ENCODE measurements at regions not wholly inside any gene's neighbourhood (a gene's known extent, or its start where the extent isn't known, plus 50 kb on each side); places are given as distances from the start of the nearest gene placed in this dataset.
"Not testable (repeated sequence)": the region's sequence is repeated elsewhere in the genome, so short reads cannot be mapped to it uniquely, and the experiment has no call there.

- DNase-seq (ENCODE audit: low read depth in 2 of 2) = no peak
Measured at GRCh38 chr1:29953961-29954360, 717.6 kb downstream of the PTPRU start.

- DNase-seq (ENCODE audit: low read depth in 2 of 2) = no peak
Measured at GRCh38 chr1:29949676-29950075, 713.4 kb downstream of the PTPRU start.

- no peak for DNase-seq (ENCODE audit: low read depth in 2 of 2)
Measured at GRCh38 chr1:29948581-29948980, 712.3 kb downstream of the PTPRU start.

GRCh38 chr1:29946057-29946456 lies 709.7 kb downstream of the PTPRU start:
- no peak for DNase-seq (ENCODE audit: low read depth in 2 of 2)

- no peak for DNase-seq (ENCODE audit: low read depth in 2 of 2)
Measured at GRCh38 chr1:29945426-29945825, 709.1 kb downstream of the PTPRU start.

GRCh38 chr1:29944253-29944905 lies 708.1 kb downstream of the PTPRU start:
- no peak for DNase-seq (ENCODE audit: low read depth in 2 of 2)

- DNase-seq (ENCODE audit: low read depth in 2 of 2) = no peak
Measured at GRCh38 chr1:29943034-29943433, 706.7 kb downstream of the PTPRU start.

GRCh38 chr1:29939079-29939478 lies 702.8 kb downstream of the PTPRU start:
- DNase-seq (ENCODE audit: low read depth in 2 of 2) = no peak

- no peak for DNase-seq (ENCODE audit: low read depth in 2 of 2)
Measured at GRCh38 chr1:29937356-29937755, 701.0 kb downstream of the PTPRU start.

GRCh38 chr1:29936031-29936544 lies 699.8 kb downstream of the PTPRU start:
- DNase-seq (ENCODE audit: low read depth in 2 of 2) = no peak

- DNase-seq (ENCODE audit: low read depth in 2 of 2) = no peak
Measured at GRCh38 chr1:29934255-29934772, 698.0 kb downstream of the PTPRU start.

- DNase-seq (ENCODE audit: low read depth in 2 of 2) = no peak
Measured at GRCh38 chr1:29933067-29933466, 696.7 kb downstream of the PTPRU start.

GRCh38 chr1:29932626-29933025 lies 696.3 kb downstream of the PTPRU start:
- DNase-seq (ENCODE audit: low read depth in 2 of 2) = no peak

- no peak for DNase-seq (ENCODE audit: low read depth in 2 of 2)
Measured at GRCh38 chr1:29931477-29932175, 695.3 kb downstream of the PTPRU start.

- no peak for DNase-seq (ENCODE audit: low read depth in 2 of 2)
Measured at GRCh38 chr1:29925058-29925457, 688.7 kb downstream of the PTPRU start.

- DNase-seq (ENCODE audit: low read depth in 2 of 2) = no peak
Measured at GRCh38 chr1:29924017-29924431, 687.7 kb downstream of the PTPRU start.

GRCh38 chr1:29921741-29922140 lies 685.4 kb downstream of the PTPRU start:
- DNase-seq (ENCODE audit: low read depth in 2 of 2) = no peak

GRCh38 chr1:29920784-29921183 lies 684.5 kb downstream of the PTPRU start:
- no peak for DNase-seq (ENCODE audit: low read depth in 2 of 2)

GRCh38 chr1:29920316-29920715 lies 684.0 kb downstream of the PTPRU start:
- no peak for DNase-seq (ENCODE audit: low read depth in 2 of 2)

GRCh38 chr1:29919041-29919440 lies 682.7 kb downstream of the PTPRU start:
- not testable (repeated sequence) for DNase-seq (ENCODE audit: low read depth in 2 of 2)

- DNase-seq (ENCODE audit: low read depth in 2 of 2) = no peak
Measured at GRCh38 chr1:29916656-29917369, 680.5 kb downstream of the PTPRU start.

GRCh38 chr1:29914936-29915335 lies 678.6 kb downstream of the PTPRU start:
- no peak for DNase-seq (ENCODE audit: low read depth in 2 of 2)
